K562 (cell line): ENCODE measurements at regions not wholly inside any gene's neighbourhood (a gene's known extent, or its start where the extent isn't known, plus 50 kb on each side); places are given as distances from the start of the nearest gene placed in this dataset.

Experiments
- ARID2 ChIP-seq: fragments of 450-650 bp; IDR thresholded peaks from 2 replicates; pipeline ENCODE4 v1.6.1; 2017; ENCODE audit warnings: antibody characterized with exemption, mild to moderate bottlenecking
- CBFA2T3 ChIP-seq: fragments of 450-650 bp; IDR thresholded peaks from 2 replicates; pipeline ENCODE4 v1.6.1; 2017
- ESRRB ChIP-seq: fragments of 250-450 bp; sonication (Bioruptor Pico); IDR thresholded peaks from 2 replicates; pipeline ENCODE4 v1.5.0; 2020; ENCODE audit warnings: mild to moderate bottlenecking, moderate library complexity, borderline replicate concordance
- ETS1 ChIP-seq: conservative IDR thresholded peaks from 2 replicates; pipeline ENCODE4 v1.6.1; 2011; ENCODE audit warnings: low read depth, mild to moderate bottlenecking, low read length; ENCODE audit not compliant: control insufficient read depth
- FOXA1 ChIP-seq: fragments of 450-650 bp; IDR thresholded peaks from 2 replicates; pipeline ENCODE4 v1.6.1; 2016; ENCODE audit warnings: mild to moderate bottlenecking, borderline replicate concordance
- KDM5B ChIP-seq: fragments of 200-600 bp; sonication (generic); IDR thresholded peaks from 2 replicates; pipeline ENCODE4 v1.6.1; 2012; ENCODE audit warnings: low read depth, mild to moderate bottlenecking, moderate library complexity, low read length, control low read depth, inconsistent platforms; ENCODE audit not compliant: insufficient replicate concordance
- NFE2L1 ChIP-seq: fragments of 450-650 bp; IDR thresholded peaks from 2 replicates; pipeline ENCODE4 v1.6.1; 2016; ENCODE audit warnings: missing genetic modification characterization, low read depth, mild to moderate bottlenecking, missing compliant biosample characterization, moderate library complexity, borderline replicate concordance
- PREB ChIP-seq: sonication (generic); formaldehyde crosslinking; IDR thresholded peaks from 2 replicates; pipeline ENCODE4 v1.8.1; 2023; ENCODE audit warnings: mild to moderate bottlenecking, missing genetic modification reagents
- TF ChIP-seq, protein P1 (sequence below): fragments of 450-650 bp; IDR thresholded peaks from 2 replicates; pipeline ENCODE4 v1.6.1; 2014; ENCODE audit warnings: low read depth, mild to moderate bottlenecking, moderate library complexity, borderline replicate concordance
- TF ChIP-seq, protein P2 (sequence below): fragments of 450-650 bp; conservative IDR thresholded peaks from 2 replicates; pipeline ENCODE4 v1.6.1; 2016; ENCODE audit warnings: missing genetic modification characterization, low read depth, mild to moderate bottlenecking, missing compliant biosample characterization, moderate library complexity
- TF ChIP-seq, protein P3 (sequence below), 2 experiments: fragments of 150-350 bp in 1 of 2; IDR thresholded peaks; 2 replicates each; pipeline ENCODE4 v1.6.1; 2012 to 2016; ENCODE audit warnings: low read depth in 2 of 2, low read length in 2 of 2, mild to moderate bottlenecking in 1 of 2, moderate library complexity in 1 of 2

GRCh38 chr6:45808917-45809316 is 206.7 kb downstream of the CLIC5 start (continued):
- TF ChIP-seq, protein P1, sequence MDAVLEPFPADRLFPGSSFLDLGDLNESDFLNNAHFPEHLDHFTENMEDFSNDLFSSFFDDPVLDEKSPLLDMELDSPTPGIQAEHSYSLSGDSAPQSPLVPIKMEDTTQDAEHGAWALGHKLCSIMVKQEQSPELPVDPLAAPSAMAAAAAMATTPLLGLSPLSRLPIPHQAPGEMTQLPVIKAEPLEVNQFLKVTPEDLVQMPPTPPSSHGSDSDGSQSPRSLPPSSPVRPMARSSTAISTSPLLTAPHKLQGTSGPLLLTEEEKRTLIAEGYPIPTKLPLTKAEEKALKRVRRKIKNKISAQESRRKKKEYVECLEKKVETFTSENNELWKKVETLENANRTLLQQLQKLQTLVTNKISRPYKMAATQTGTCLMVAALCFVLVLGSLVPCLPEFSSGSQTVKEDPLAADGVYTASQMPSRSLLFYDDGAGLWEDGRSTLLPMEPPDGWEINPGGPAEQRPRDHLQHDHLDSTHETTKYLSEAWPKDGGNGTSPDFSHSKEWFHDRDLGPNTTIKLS = no peak
- no peak for TF ChIP-seq FOXA1
- TF ChIP-seq ESRRB (CRISPR knock-in tag) = no peak
- TF ChIP-seq ETS1 = no peak
- TF ChIP-seq PREB (CRISPR knock-in tag) = no peak
- no peak for TF ChIP-seq CBFA2T3
- TF ChIP-seq, protein P2, sequence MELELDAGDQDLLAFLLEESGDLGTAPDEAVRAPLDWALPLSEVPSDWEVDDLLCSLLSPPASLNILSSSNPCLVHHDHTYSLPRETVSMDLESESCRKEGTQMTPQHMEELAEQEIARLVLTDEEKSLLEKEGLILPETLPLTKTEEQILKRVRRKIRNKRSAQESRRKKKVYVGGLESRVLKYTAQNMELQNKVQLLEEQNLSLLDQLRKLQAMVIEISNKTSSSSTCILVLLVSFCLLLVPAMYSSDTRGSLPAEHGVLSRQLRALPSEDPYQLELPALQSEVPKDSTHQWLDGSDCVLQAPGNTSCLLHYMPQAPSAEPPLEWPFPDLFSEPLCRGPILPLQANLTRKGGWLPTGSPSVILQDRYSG (tag) = no peak
- no peak for TF ChIP-seq NFE2L1 (tag)
- TF ChIP-seq, protein P3, sequence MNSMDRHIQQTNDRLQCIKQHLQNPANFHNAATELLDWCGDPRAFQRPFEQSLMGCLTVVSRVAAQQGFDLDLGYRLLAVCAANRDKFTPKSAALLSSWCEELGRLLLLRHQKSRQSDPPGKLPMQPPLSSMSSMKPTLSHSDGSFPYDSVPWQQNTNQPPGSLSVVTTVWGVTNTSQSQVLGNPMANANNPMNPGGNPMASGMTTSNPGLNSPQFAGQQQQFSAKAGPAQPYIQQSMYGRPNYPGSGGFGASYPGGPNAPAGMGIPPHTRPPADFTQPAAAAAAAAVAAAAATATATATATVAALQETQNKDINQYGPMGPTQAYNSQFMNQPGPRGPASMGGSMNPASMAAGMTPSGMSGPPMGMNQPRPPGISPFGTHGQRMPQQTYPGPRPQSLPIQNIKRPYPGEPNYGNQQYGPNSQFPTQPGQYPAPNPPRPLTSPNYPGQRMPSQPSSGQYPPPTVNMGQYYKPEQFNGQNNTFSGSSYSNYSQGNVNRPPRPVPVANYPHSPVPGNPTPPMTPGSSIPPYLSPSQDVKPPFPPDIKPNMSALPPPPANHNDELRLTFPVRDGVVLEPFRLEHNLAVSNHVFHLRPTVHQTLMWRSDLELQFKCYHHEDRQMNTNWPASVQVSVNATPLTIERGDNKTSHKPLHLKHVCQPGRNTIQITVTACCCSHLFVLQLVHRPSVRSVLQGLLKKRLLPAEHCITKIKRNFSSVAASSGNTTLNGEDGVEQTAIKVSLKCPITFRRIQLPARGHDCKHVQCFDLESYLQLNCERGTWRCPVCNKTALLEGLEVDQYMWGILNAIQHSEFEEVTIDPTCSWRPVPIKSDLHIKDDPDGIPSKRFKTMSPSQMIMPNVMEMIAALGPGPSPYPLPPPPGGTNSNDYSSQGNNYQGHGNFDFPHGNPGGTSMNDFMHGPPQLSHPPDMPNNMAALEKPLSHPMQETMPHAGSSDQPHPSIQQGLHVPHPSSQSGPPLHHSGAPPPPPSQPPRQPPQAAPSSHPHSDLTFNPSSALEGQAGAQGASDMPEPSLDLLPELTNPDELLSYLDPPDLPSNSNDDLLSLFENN (IDR thresholded peaks at IDR 0.05; ENCODE audit: low read depth in 2 of 2, low read length in 2 of 2) = no peak
- TF ChIP-seq KDM5B = no peak
- TF ChIP-seq ARID2 = no peak
